ENCODE measurements at regions not wholly inside any gene's neighbourhood (a gene's known extent, or its start where the extent isn't known, plus 50 kb on each side); places are given as distances from the start of the nearest gene placed in this dataset.

- no peak overlapping the region for H3K4me2 ChIP-seq (ENCODE audit: low read length)
- H3K27me3 ChIP-seq (ENCODE audit: insufficient read depth, low read length), result no peaks in the 10 kb centered on the region
- BruUV-seq (replicated peaks), result no TSS peak
- H2AFZ ChIP-seq (ENCODE audit: low read depth, low read length, poor library complexity, severe bottlenecking), result no peak overlapping the region
- ChIA-PET CTCF (interaction anchor here (1.1 to 2.1 kb wide), 2 partner anchors 348 to 384 kb away, joined by 3 to 8 read pairs; no protein-coding TSS in a partner anchor), POLR2A (no interaction called here), RAD21 (ENCODE audit: low non-redundant PET in 1 of 2, low total read pairs in 2 of 2, uncharacterized antibody in 2 of 2, unreplicated experiment in 2 of 2) (no interaction called here)
- no peak for TF ChIP-seq POLR2AphosphoS5 (IDR thresholded peaks at IDR 0.05; ENCODE audit: low read depth, low read length)
- no peak for TF ChIP-seq TCF7L2 (IDR thresholded peaks at IDR 0.05; ENCODE audit: borderline replicate concordance, extremely low read depth, insufficient read depth, insufficient read length)
- no peaks in the 10 kb centered on the region for H3K9me2 ChIP-seq (ENCODE audit: insufficient read depth)
- H3K4me3 ChIP-seq (replicated peaks in 1 of 2; ENCODE audit: low read depth in 1 of 2, low read length in 2 of 2), result no peak overlapping the region
- no peak overlapping the region for H3K9ac ChIP-seq (ENCODE audit: low read length)
- H3K36me3 ChIP-seq (ENCODE audit: control insufficient read depth in 1 of 2, insufficient read depth in 2 of 2, low read length in 2 of 2), result no peaks in the 10 kb centered on the region
- H3K27ac ChIP-seq (ENCODE audit: low read depth, low read length), result no peak overlapping the region
- intact Hi-C loops (cut with micrococcal nuclease), result loop anchor here (10.0 kb wide), 1 partner anchor 229 kb away; no protein-coding TSS in a partner anchor
- H3K79me2 ChIP-seq (ENCODE audit: insufficient read depth, low read length), result no peaks in the 10 kb centered on the region
- H3K4me1 ChIP-seq (ENCODE audit: control insufficient read depth in 1 of 2, insufficient read depth in 2 of 2, low read length in 2 of 2), result no peaks in the 10 kb centered on the region
- H3K9me3 ChIP-seq (ENCODE audit: control insufficient read depth in 1 of 2, insufficient read depth in 1 of 2, low read depth in 1 of 2, low read length in 2 of 2), result 0 out of 4 replicates have a peak, but pooled peaks cover 0 to 2% of the 10 kb centered on the region in 2 experiments
- DNase-seq (ENCODE audit: low read depth, low spot score) (no peak), ATAC-seq (no peak)
- H4K20me1 ChIP-seq (ENCODE audit: insufficient read depth), result no peaks in the 10 kb centered on the region
These were observed 181.0 kb upstream of the CHST9 start for GRCh38 chr18:27366151-27366550.

GRCh38 chr18:27363872-27364271 lies 178.8 kb upstream of the CHST9 start:
- no peaks in the 10 kb centered on the region for H3K4me1 ChIP-seq (ENCODE audit: control insufficient read depth in 1 of 2, insufficient read depth in 2 of 2, low read length in 2 of 2)
- no peak for DNase-seq (ENCODE audit: low read depth, low spot score)
- H3K4me3 ChIP-seq (replicated peaks in 1 of 2; ENCODE audit: low read depth in 1 of 2, low read length in 2 of 2), result no peak overlapping the region
- ATAC-seq, result no peak
- H2AFZ ChIP-seq (ENCODE audit: low read depth, low read length, poor library complexity, severe bottlenecking), result no peak overlapping the region
- no peaks in the 10 kb centered on the region for H4K20me1 ChIP-seq (ENCODE audit: insufficient read depth)
- intact Hi-C loops (cut with micrococcal nuclease), result loop anchor here (10.0 kb wide), 1 partner anchor 231 kb away; no protein-coding TSS in a partner anchor
- H3K27ac ChIP-seq (ENCODE audit: low read depth, low read length), result no peak overlapping the region
- 0 out of 4 replicates have a peak, but pooled peaks cover 0 to 7% of the 10 kb centered on the region in 2 experiments for H3K9me3 ChIP-seq (ENCODE audit: control insufficient read depth in 1 of 2, insufficient read depth in 1 of 2, low read depth in 1 of 2, low read length in 2 of 2)
- no peak overlapping the region for H3K9ac ChIP-seq (ENCODE audit: low read length)
- no peaks in the 10 kb centered on the region for H3K27me3 ChIP-seq (ENCODE audit: insufficient read depth, low read length)
- ChIA-PET POLR2A (no interaction called here), RAD21 (ENCODE audit: low non-redundant PET in 1 of 2, low total read pairs in 2 of 2, uncharacterized antibody in 2 of 2, unreplicated experiment in 2 of 2) (no interaction called here), CTCF (interaction anchor here (0.6 to 2.4 kb wide), 6 partner anchors 9 to 358 kb away, joined by 3 to 9 read pairs (median 4); no protein-coding TSS in a partner anchor)
- no peaks in the 10 kb centered on the region for H3K9me2 ChIP-seq (ENCODE audit: insufficient read depth)
- BruUV-seq (replicated peaks), result no TSS peak
- no peak overlapping the region for H3K4me2 ChIP-seq (ENCODE audit: low read length)
- TF ChIP-seq ATF3 (IDR thresholded peaks at IDR 0.05) (no peak), POLR2AphosphoS5 (IDR thresholded peaks at IDR 0.05; ENCODE audit: low read depth, low read length) (no peak), CTCF (IDR thresholded peaks at IDR 0.05 in 2 of 3, conservative IDR thresholded peaks at IDR 0.05 in 1 of 3; ENCODE audit: borderline replicate concordance in 1 of 3, insufficient read depth in 1 of 3, low read depth in 2 of 3, low read length in 2 of 3) (peak in 1 of 3 experiments; percentile 19; a peak in 1 of 6 replicates), EGR1 (IDR thresholded peaks at IDR 0.05; ENCODE audit: low read depth) (no peak), SRF (IDR thresholded peaks at IDR 0.05; ENCODE audit: low read depth) (no peak), ZBTB33 (IDR thresholded peaks at IDR 0.05; ENCODE audit: extremely low read depth, insufficient replicate concordance, low read length) (no peak)
- no peaks in the 10 kb centered on the region for H3K36me3 ChIP-seq (ENCODE audit: control insufficient read depth in 1 of 2, insufficient read depth in 2 of 2, low read length in 2 of 2)
- H3K79me2 ChIP-seq (ENCODE audit: insufficient read depth, low read length), result no peaks in the 10 kb centered on the region

Data from HCT116 (cell line).